GM12878 (cell line): ENCODE measurements at regions not wholly inside any gene's neighbourhood (a gene's known extent, or its start where the extent isn't known, plus 50 kb on each side); places are given as distances from the start of the nearest gene placed in this dataset.

Experiments used
- ATAC-seq: fragments of 200-7000 bp; cut with Tn5 transposase; 3 replicates; pipeline ENCODE4 v1.9.1; 2020; ENCODE audit warnings: mild to moderate bottlenecking, moderate library complexity
- BruUV-seq: library from RNA; stranded (reverse); fragments of 400-500 nt; replicated peaks from 2 replicates; lab custom pipeline; 2021; lab: Mats Ljungman, UMichigan
- CTCF ChIA-PET: fragments of 300-600 bp; sonication (Branson Sonifier 250); formaldehyde crosslinking; extraction: SDS; loops from one replicate; lab custom pipeline; 2021; ENCODE audit warnings: inconsistent platforms; lab: Yijun Ruan, JAX
- POLR2A ChIA-PET: fragments of 350-600 bp; formaldehyde crosslinking; extraction: SDS; loops from one replicate; lab custom pipeline; 2021; ENCODE audit warnings: inconsistent platforms; lab: Charles Lee
- RAD21 ChIA-PET: fragments of 300-600 bp; sonication (Branson Sonifier 250); formaldehyde crosslinking; loops from one replicate; lab custom pipeline; 2023; ENCODE audit warnings: antibody characterized with exemption; ENCODE audit not compliant: unreplicated experiment; lab: Charles Lee
- SMC1A ChIA-PET: fragments of 300-600 bp; sonication (Branson Sonifier 250); formaldehyde crosslinking; loops from one replicate; lab custom pipeline; 2023; ENCODE audit not compliant: unreplicated experiment, uncharacterized antibody; lab: Charles Lee
- DNase-seq: peaks from one replicate; pipeline ENCODE4 v3.0.0-alpha.2; 2011; ENCODE audit warnings: low read depth, low spot score
- FAIRE-seq: peaks from 3 replicates; lab custom pipeline; 2011; peaks lifted over from hg19 to GRCh38; lab: Jason Lieb, UNC
- H2AFZ ChIP-seq: 2 replicates; pipeline ENCODE4 v1.6.0; 2011; ENCODE audit warnings: low read depth, low read length, control low read depth; ENCODE audit not compliant: control insufficient read depth
- H3K27ac ChIP-seq: 2 replicates; pipeline ENCODE4 v1.5.1; 2011; ENCODE audit warnings: control low read depth; ENCODE audit not compliant: control insufficient read depth, insufficient read depth
- H3K27me3 ChIP-seq, 2 experiments: replicated peaks in 1 of 2; 2 replicates each; pipeline versions ENCODE4 v1.6.0 to v1.6.1; 2011; ENCODE audit warnings: low read length in 1 of 2; ENCODE audit not compliant: control insufficient read depth in 2 of 2, insufficient read depth in 2 of 2
- H3K36me3 ChIP-seq, 2 experiments: 2 replicates each; pipeline ENCODE4 v1.5.1; 2011; ENCODE audit warnings: low read length in 1 of 2; ENCODE audit not compliant: control insufficient read depth in 2 of 2, insufficient read depth in 2 of 2
- H3K4me1 ChIP-seq: 2 replicates; pipeline ENCODE4 v1.6.1; 2011; ENCODE audit warnings: mild to moderate bottlenecking, low read length, moderate library complexity, mixed read lengths; ENCODE audit not compliant: control insufficient read depth, insufficient read depth
- H3K4me2 ChIP-seq: 2 replicates; pipeline ENCODE4 v1.6.0; 2011; ENCODE audit warnings: control low read depth; ENCODE audit not compliant: control insufficient read depth, insufficient read depth
- H3K4me3 ChIP-seq: fragments of 200-600 bp; sonication (generic); 2 replicates; pipeline ENCODE4 v1.5.1; 2016
- H3K79me2 ChIP-seq: 2 replicates; pipeline ENCODE4 v1.6.0; 2011; ENCODE audit warnings: low read length; ENCODE audit not compliant: control insufficient read depth, insufficient read depth
- H3K9ac ChIP-seq: 2 replicates; pipeline ENCODE4 v1.8.0; 2011; ENCODE audit warnings: low read length, control low read depth, mixed read lengths; ENCODE audit not compliant: control insufficient read depth, insufficient read depth
- H3K9me3 ChIP-seq: replicated peaks from 3 replicates; pipeline ENCODE4 v1.5.1; 2011; ENCODE audit warnings: mild to moderate bottlenecking, low read length; ENCODE audit not compliant: control insufficient read depth, insufficient read depth
- H4K20me1 ChIP-seq: 2 replicates; pipeline ENCODE4 v1.6.0; 2011; ENCODE audit not compliant: control insufficient read depth, insufficient read depth
- ATF2 ChIP-seq: IDR thresholded peaks from 2 replicates; pipeline ENCODE4 v1.6.1; 2012; ENCODE audit warnings: low read length, inconsistent platforms
- CBX5 ChIP-seq: sonication (generic); IDR thresholded peaks from 2 replicates; pipeline ENCODE4 v1.6.1; 2016; ENCODE audit warnings: low read depth, moderate library complexity, mild to moderate bottlenecking, inconsistent platforms
- EED ChIP-seq: sonication (generic); IDR thresholded peaks from 2 replicates; pipeline ENCODE4 v1.6.1; 2016; ENCODE audit warnings: antibody characterized with exemption, low read depth
- EP300 ChIP-seq, 2 experiments: fragments of 150-350 bp in 1 of 2; IDR thresholded peaks; 2 replicates each; pipeline ENCODE4 v1.6.1; 2011 to 2012; ENCODE audit warnings: low read depth in 2 of 2, low read length in 2 of 2, borderline replicate concordance in 1 of 2, improper control_type of control experiment in 1 of 2, inconsistent platforms in 1 of 2; ENCODE audit not compliant: control insufficient read depth in 1 of 2
- ETV6 ChIP-seq, 2 experiments: fragments of 450-650 bp in 1 of 2; IDR thresholded peaks in 1 of 2; conservative IDR thresholded peaks in 1 of 2; 2 replicates each; pipeline ENCODE4 v1.6.1; 2014; ENCODE audit warnings: antibody characterized with exemption in 1 of 2, borderline replicate concordance in 1 of 2, low read depth in 1 of 2, mild to moderate bottlenecking in 1 of 2, moderate library complexity in 1 of 2
- FOXK2 ChIP-seq: fragments of 450-650 bp; IDR thresholded peaks from 2 replicates; pipeline ENCODE4 v1.6.1; 2017; ENCODE audit warnings: mild to moderate bottlenecking, moderate library complexity
- JUND ChIP-seq: IDR thresholded peaks from 2 replicates; pipeline ENCODE4 v1.6.1; 2012; ENCODE audit warnings: low read depth, mild to moderate bottlenecking, low read length, improper control_type of control experiment, moderate library complexity
- MEF2A ChIP-seq: IDR thresholded peaks from 2 replicates; pipeline ENCODE4 v1.6.1; 2011; ENCODE audit warnings: low read depth, mild to moderate bottlenecking, low read length, moderate library complexity; ENCODE audit not compliant: insufficient read depth
- MTA2 ChIP-seq: fragments of 450-650 bp; IDR thresholded peaks from 2 replicates; pipeline ENCODE4 v1.6.1; 2016; ENCODE audit warnings: low read depth, mild to moderate bottlenecking, moderate library complexity
- MXI1 ChIP-seq: fragments of 150-350 bp; IDR thresholded peaks from 2 replicates; pipeline ENCODE4 v1.6.1; 2011; ENCODE audit warnings: low read depth, mild to moderate bottlenecking, inconsistent platforms, low read length, improper control_type of control experiment
- POLR2AphosphoS5 ChIP-seq: IDR thresholded peaks from 2 replicates; pipeline ENCODE4 v1.6.1; 2011; ENCODE audit warnings: mild to moderate bottlenecking, low read length, inconsistent platforms
- POU2F2 ChIP-seq: IDR thresholded peaks from 3 replicates; pipeline ENCODE4 v1.6.1; 2011; ENCODE audit warnings: low read depth, mild to moderate bottlenecking, low read length, borderline replicate concordance
- RAD21 ChIP-seq: IDR thresholded peaks from 2 replicates; pipeline ENCODE4 v1.6.1; 2011; ENCODE audit warnings: mild to moderate bottlenecking, low read depth, low read length, moderate library complexity; ENCODE audit not compliant: insufficient read depth
- RCOR1 ChIP-seq: conservative IDR thresholded peaks from 2 replicates; pipeline ENCODE4 v1.6.1; 2012; ENCODE audit warnings: low read depth, low read length, improper control_type of control experiment
- RELB ChIP-seq: fragments of 450-650 bp; IDR thresholded peaks from 2 replicates; pipeline ENCODE4 v1.6.1; 2017; ENCODE audit warnings: low read depth, mild to moderate bottlenecking, moderate library complexity
- RUNX3 ChIP-seq: IDR thresholded peaks from 2 replicates; pipeline ENCODE4 v1.6.1; 2012; ENCODE audit warnings: low read length, inconsistent platforms
- STAT3 ChIP-seq: IDR thresholded peaks from 2 replicates; pipeline ENCODE4 v1.6.1; 2011; ENCODE audit warnings: low read depth, low read length, improper control_type of control experiment
- TAF1 ChIP-seq: IDR thresholded peaks from 2 replicates; pipeline ENCODE4 v1.6.1; 2011; ENCODE audit warnings: mild to moderate bottlenecking, low read depth, low read length, borderline replicate concordance
- WGBS: methylation state at CpG from one replicate; pipeline ENCODE4 v1.1.6; 2016; ENCODE audit warnings: low lambda C conversion rate; ENCODE audit not compliant: insufficient replicate concordance, insufficient coverage; ENCODE audit errors: missing lambda C conversion rate; 5-methylcytosine and 5-hydroxymethylcytosine counted together
- in situ Hi-C: fragments of 300-500 bp; cut with MboI; formaldehyde crosslinking; loops from 9 replicates; pipeline ENCODE4 v1.14.3; 2018; ENCODE audit warnings: mixed read lengths
- intact Hi-C: fragments of 100-400 bp; cut with micrococcal nuclease; formaldehyde crosslinking; loops from one replicate; pipeline ENCODE4 v1.14.2; 2022; ENCODE audit not compliant: unreplicated experiment

GRCh38 chr12:46516933-46517578 lies 144.5 kb upstream of the SLC38A2 start:
- DNase-seq = peak; percentile 85
- no peak for FAIRE-seq
- peak overlapping the region; percentile 97 for H3K27ac ChIP-seq
- ChIA-PET RAD21 (interaction anchor here (1.1 to 3.3 kb wide), 13 partner anchors 19 to 151 kb away, joined by 3 to 14 read pairs (median 4); no protein-coding TSS in a partner anchor), CTCF (interaction anchor here (0.6 to 2.2 kb wide), 21 partner anchors 10 to 365 kb away, joined by 3 to 11 read pairs (median 4); no protein-coding TSS in a partner anchor), POLR2A (interaction anchor here (0.7 to 2.0 kb wide), 11 partner anchors 10 to 131 kb away, joined by 3 to 8 read pairs (median 4); no protein-coding TSS in a partner anchor), SMC1A (interaction anchor here (0.9 to 4.4 kb wide), 21 partner anchors 8 to 146 kb away, joined by 3 to 41 read pairs (median 5); no protein-coding TSS in a partner anchor)
- intact Hi-C loops = loop anchor here (2.0 to 5.0 kb wide), 4 partner anchors 44 to 145 kb away; partner anchors contain the start of gene SLC38A2
- H3K9ac ChIP-seq = peak overlapping the region; percentile 79
- no peaks in the 10 kb centered on the region for H3K27me3 ChIP-seq
- in situ Hi-C loops = no loop called here
- H3K9me3 ChIP-seq = no peaks in the 10 kb centered on the region; the same call in 2 of the 3 replicates
- H2AFZ ChIP-seq = peak overlapping the region; percentile 92
- TSS peak; percentile 68 for BruUV-seq
- no peaks in the 10 kb centered on the region for H4K20me1 ChIP-seq
- peak overlapping the region; percentile 87 for H3K4me2 ChIP-seq
- H3K4me1 ChIP-seq = peaks cover 30% of the 10 kb centered on the region
- peaks cover 2% of the 10 kb centered on the region for H3K79me2 ChIP-seq
- no peaks in the 10 kb centered on the region for H3K36me3 ChIP-seq
- peak; percentile 96 for ATAC-seq
- WGBS = 25% methylated on average over 6 of the region's 6 CpGs
- peak overlapping the region; percentile 18; the same call in 1 of the 2 replicates for H3K4me3 ChIP-seq
- TF ChIP-seq CBX5 = no peak
- TF ChIP-seq ATF2 = peak; percentile 66
- no peak for TF ChIP-seq RCOR1
- TF ChIP-seq POU2F2 = peak; percentile 61; the same call in 1 of the 3 replicates
- peak; percentile 46 for TF ChIP-seq RUNX3
- peak; percentile 69; the same call in 1 of the 2 replicates for TF ChIP-seq TAF1
- TF ChIP-seq FOXK2 = no peak
- TF ChIP-seq STAT3 = no peak
- peak; percentile 46; the same call in 1 of the 2 replicates for TF ChIP-seq MTA2
- peak; percentile 73 for TF ChIP-seq POLR2AphosphoS5
- TF ChIP-seq ETV6 (conservative IDR thresholded peaks at IDR 0.05 in 1 of 2, IDR thresholded peaks at IDR 0.05 in 1 of 2; ENCODE audit: borderline replicate concordance in 1 of 2, low read depth in 1 of 2) = peak in 1 of 2 experiments; percentile 70; a peak in 1 of 4 replicates
- peak in 1 of 2 experiments; percentile 48; a peak in 1 of 4 replicates for TF ChIP-seq EP300 (IDR thresholded peaks at IDR 0.05; ENCODE audit: borderline replicate concordance in 1 of 2, control insufficient read depth in 1 of 2, low read depth in 2 of 2, low read length in 2 of 2)
- TF ChIP-seq MEF2A = peak; percentile 63; the same call in 1 of the 2 replicates
- TF ChIP-seq MXI1 = no peak
- no peak for TF ChIP-seq JUND
- peak; percentile 26; the same call in 1 of the 2 replicates for TF ChIP-seq RELB
- peak; percentile 15; the same call in 1 of the 2 replicates for TF ChIP-seq EED
- TF ChIP-seq RAD21 = peak; percentile 24
